ENCODE measurements at regions not wholly inside any gene's neighbourhood (a gene's known extent, or its start where the extent isn't known, plus 50 kb on each side); places are given as distances from the start of the nearest gene placed in this dataset.

DNA sequence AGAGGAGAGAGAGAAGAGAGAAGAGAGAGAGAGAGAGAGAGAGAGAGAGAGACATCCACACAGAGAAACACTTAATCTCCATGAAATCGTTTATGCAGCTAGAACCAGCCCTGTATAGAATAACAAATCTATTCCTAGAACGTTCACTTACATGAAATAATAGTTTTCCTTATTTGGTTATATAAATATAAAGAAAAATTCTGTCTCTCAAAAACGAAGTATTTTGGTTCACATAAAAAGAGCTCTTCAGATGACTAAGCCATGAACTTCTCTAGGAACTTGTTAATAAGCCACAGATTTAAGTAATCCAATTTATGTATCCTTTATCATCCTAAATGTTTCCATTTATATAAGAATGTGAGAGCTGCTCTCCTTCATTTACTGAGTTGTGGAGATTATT is 1315.1 kb upstream of the PCDH7 start:
- CTCF ChIA-PET = no interaction called here

DNA sequence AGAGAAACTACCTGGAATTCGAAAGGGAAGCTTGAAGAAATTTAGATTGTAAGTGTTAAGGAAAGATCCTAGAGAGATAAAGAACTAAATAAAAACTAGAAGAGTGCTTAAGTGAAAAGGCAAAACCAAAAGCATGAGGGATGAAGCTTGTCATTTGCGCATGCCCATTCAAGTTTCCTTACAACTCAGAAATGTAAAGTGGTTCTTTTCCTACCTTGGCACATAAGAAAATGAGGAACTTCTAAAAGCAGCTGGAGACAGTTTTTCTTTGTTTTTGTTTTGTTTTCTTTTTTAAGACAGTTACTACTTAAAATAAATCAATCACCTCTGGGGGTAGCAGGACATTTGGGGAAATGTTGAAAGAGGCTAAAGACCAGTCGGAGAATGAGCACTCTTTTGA is 1304.4 kb upstream of the PCDH7 start:
- ChIA-PET POLR2A (no interaction called here), CTCF (no interaction called here)
- no peak for DNase-seq (ENCODE audit: extremely low spot score)
- TF ChIP-seq, protein P1, sequence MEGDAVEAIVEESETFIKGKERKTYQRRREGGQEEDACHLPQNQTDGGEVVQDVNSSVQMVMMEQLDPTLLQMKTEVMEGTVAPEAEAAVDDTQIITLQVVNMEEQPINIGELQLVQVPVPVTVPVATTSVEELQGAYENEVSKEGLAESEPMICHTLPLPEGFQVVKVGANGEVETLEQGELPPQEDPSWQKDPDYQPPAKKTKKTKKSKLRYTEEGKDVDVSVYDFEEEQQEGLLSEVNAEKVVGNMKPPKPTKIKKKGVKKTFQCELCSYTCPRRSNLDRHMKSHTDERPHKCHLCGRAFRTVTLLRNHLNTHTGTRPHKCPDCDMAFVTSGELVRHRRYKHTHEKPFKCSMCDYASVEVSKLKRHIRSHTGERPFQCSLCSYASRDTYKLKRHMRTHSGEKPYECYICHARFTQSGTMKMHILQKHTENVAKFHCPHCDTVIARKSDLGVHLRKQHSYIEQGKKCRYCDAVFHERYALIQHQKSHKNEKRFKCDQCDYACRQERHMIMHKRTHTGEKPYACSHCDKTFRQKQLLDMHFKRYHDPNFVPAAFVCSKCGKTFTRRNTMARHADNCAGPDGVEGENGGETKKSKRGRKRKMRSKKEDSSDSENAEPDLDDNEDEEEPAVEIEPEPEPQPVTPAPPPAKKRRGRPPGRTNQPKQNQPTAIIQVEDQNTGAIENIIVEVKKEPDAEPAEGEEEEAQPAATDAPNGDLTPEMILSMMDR (IDR thresholded peaks at IDR 0.05; ENCODE audit: control extremely low read depth, extremely low read depth, low read depth, missing control alignments) = no peak

More for the DNA sequence above, 1315.1 kb upstream of the PCDH7 start:
- DNase-seq (ENCODE audit: extremely low spot score) = no peak
- POLR2A ChIA-PET = no interaction called here
- TF ChIP-seq, protein P1 (IDR thresholded peaks at IDR 0.05; ENCODE audit: control extremely low read depth, extremely low read depth, low read depth, missing control alignments) = no peak

DNA sequence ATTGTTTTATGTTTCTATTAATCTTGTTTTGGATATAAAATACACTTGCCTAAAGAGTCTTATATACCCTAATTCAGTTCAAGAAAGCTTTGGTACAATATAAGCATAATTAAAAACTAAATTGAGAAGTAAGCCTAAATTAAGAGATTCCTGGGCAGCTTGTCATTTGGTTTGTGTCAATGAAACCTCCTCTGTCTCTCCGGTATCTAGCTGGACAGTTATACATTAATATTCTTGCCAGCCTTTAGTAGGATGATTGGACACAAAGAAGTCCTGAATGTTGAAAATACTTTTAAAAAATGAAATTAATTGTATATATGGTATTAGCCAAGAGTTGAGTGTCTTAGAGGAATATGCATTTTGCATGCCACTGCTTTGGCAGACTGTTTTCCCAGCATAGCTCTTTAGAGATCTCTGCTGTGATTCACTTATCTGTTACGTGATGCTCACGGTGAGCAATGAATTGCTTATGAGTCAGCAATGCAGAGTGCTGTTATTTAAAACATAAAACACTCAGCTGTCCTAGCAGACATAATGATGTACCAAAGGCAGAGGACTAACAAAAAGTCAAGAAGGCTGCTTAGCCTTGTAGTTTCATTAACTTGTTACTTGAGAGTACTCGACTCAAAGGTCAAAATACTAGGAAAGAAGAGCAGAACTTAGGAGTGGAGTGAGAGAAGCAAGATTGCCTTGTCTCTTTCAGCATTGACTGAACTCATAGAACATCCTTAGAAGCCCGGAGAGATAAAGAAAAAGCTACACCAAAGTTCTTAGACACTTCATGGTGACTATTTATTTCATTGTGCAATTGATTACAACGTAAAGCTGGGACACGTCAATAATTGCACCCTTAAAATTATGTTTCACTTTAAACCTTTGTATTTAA is 1296.1 kb upstream of the PCDH7 start:
- TF ChIP-seq, protein P1 (IDR thresholded peaks at IDR 0.05; ENCODE audit: control extremely low read depth, extremely low read depth, low read depth, missing control alignments) = no peak
- ChIA-PET CTCF (interaction anchor here (1.8 kb wide), 1 partner anchor 22 kb away, joined by 4 read pairs; no protein-coding TSS in a partner anchor), POLR2A (no interaction called here)
- DNase-seq (ENCODE audit: extremely low spot score) = no peak

DNA sequence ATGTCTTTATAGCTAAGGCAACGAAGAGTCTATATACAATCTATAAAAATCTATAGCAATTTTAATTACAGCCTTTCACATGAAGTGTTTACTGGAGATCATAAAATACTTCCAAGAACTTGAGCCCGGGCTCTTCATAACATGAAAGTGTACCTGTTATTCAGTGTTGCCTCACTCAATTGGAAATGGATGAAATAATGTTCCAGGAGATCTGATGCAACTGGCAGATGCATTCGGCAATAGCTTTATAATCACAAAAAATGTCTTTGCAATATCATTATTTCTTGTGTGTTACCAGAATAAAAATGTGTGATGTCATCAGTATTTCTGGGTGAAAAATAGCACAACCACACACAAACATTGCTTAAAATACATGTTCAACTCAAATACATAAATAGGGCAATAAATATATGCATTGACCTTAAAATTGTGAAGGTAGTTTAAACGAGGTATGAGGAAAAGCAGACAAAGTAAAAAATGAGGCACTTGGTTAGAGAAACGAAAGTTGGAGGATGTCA is 1266.8 kb upstream of the PCDH7 start:
- TF ChIP-seq, protein P1 (IDR thresholded peaks at IDR 0.05; ENCODE audit: control extremely low read depth, extremely low read depth, low read depth, missing control alignments) = no peak
- no peak for DNase-seq (ENCODE audit: extremely low spot score)
- CTCF ChIA-PET = interaction anchor here (1.2 to 1.6 kb wide), 2 partner anchors 12 to 32 kb away, joined by 3 read pairs; no protein-coding TSS in a partner anchor
- POLR2A ChIA-PET = no interaction called here

DNA sequence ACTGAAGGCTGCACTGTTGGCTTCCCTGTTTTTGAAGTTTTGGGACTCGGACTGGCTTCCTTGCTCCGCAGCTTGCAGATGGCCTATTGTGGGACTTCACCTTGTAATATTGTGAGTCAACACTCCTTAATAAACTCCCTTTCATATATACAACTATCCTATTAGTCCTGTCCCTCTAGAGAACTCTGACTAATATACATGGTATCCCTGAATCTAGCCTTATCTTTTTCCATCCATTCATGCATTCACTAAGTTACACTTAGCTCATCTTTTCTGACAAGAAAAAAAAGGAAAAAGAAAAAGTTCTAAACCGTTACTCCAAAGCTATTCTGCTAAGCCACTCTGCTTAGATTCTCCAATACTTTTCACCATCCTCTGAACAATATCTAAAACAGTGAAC is 1260.2 kb upstream of the PCDH7 start:
- TF ChIP-seq, protein P1 (IDR thresholded peaks at IDR 0.05; ENCODE audit: control extremely low read depth, extremely low read depth, low read depth, missing control alignments) = no peak
- DNase-seq (ENCODE audit: extremely low spot score) = no peak
- ChIA-PET CTCF (no interaction called here), POLR2A (no interaction called here)

DNA sequence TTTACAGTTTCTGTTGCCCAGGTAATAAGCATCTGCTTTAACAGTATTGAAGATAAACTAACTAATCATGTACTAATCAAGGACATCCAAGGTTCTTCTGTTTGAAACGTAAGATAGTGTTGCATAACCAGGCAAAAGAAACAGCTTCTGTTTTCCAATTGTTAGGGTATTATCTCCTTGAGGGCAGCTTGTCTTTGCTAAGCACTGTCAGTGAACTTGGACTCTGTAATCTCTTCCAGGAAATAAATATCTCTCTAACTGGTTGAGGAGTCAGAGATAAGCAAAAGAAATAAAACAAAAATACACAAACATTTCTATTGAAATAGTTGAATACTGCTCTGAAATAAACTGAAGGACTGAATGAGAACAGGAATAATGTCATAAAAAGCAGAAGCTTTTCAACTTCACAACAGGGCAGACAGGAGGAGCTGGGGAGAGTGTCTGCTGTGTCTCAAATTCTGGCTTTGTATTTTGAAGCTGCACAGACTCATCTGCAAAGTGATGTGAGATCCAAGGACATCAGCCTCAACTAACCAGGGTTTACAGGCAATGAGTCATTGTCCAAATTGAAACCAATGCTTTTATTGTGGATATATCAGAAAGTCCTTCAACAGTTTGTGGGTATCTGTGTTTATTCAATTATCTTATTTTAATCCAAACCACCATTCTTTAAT is 1253.0 kb upstream of the PCDH7 start:
- TF ChIP-seq, protein P1 (IDR thresholded peaks at IDR 0.05; ENCODE audit: control extremely low read depth, extremely low read depth, low read depth, missing control alignments) = no peak
- CTCF ChIA-PET = no interaction called here
- POLR2A ChIA-PET = no interaction called here
- no peak for DNase-seq (ENCODE audit: extremely low spot score)
